HEK293 (cell line): ENCODE measurements at regions not wholly inside any gene's neighbourhood (a gene's known extent, or its start where the extent isn't known, plus 50 kb on each side); places are given as distances from the start of the nearest gene placed in this dataset.

Source experiments
- CTCF ChIA-PET: fragments of 350-600 bp; formaldehyde crosslinking; extraction: SDS; loops from one replicate; lab custom pipeline; 2021; ENCODE audit warnings: antibody characterized with exemption; lab: Yijun Ruan, JAX
- POLR2A ChIA-PET: fragments of 300-600 bp; formaldehyde crosslinking; extraction: SDS; loops from one replicate; lab custom pipeline; 2020; ENCODE audit warnings: antibody characterized with exemption, inconsistent platforms; lab: Yijun Ruan, JAX
- H3K27ac ChIP-seq: fragments of 200-500 bp; sonication (Bioruptor generic); 2 replicates; pipeline ENCODE4 v1.5.1; 2014; ENCODE audit warnings: low read depth, low read length, control low read depth, inconsistent platforms; ENCODE audit errors: extremely low read depth
- H3K36me3 ChIP-seq, 2 experiments: fragments of 200-500 bp in 1 of 2; sonication (Bioruptor generic) in 1 of 2; 1 replicate in 1 of 2; 2 replicates in 1 of 2; pipeline ENCODE4 v1.5.1; 2014 to 2017; ENCODE audit warnings: inconsistent platforms in 2 of 2, low read length in 2 of 2; ENCODE audit not compliant: control insufficient read depth in 2 of 2, insufficient read depth in 1 of 2
- H3K4me1 ChIP-seq: fragments of 200-500 bp; sonication (Bioruptor generic); 2 replicates; pipeline ENCODE4 v1.5.1; 2014; ENCODE audit warnings: mild to moderate bottlenecking, low read length, inconsistent platforms; ENCODE audit not compliant: control insufficient read depth, insufficient read depth
- H3K4me3 ChIP-seq: 2 replicates; pipeline ENCODE4 v1.5.1; 2011; ENCODE audit warnings: low read depth, mild to moderate bottlenecking, control low read depth, low read length, moderate library complexity
- H3K9me3 ChIP-seq: fragments of 200-500 bp; sonication (Bioruptor generic); 2 replicates; pipeline ENCODE4 v1.5.1; 2014; ENCODE audit warnings: low read depth, low read length, inconsistent platforms; ENCODE audit not compliant: control insufficient read depth, insufficient read depth
- ZNF112 ChIP-seq: fragments of 450-650 bp; formaldehyde crosslinking; IDR thresholded peaks from 2 replicates; pipeline ENCODE4 v1.5.0; 2017; ENCODE audit warnings: missing biosample characterization, missing genetic modification characterization
- ZNF114 ChIP-seq: fragments of 450-650 bp; formaldehyde crosslinking; IDR thresholded peaks from 2 replicates; pipeline ENCODE4 v1.5.0; 2017; ENCODE audit warnings: missing biosample characterization, missing genetic modification characterization
- ZNF146 ChIP-seq: fragments of 450-650 bp; formaldehyde crosslinking; IDR thresholded peaks from 2 replicates; pipeline ENCODE4 v1.5.1; 2016; ENCODE audit warnings: missing biosample characterization, missing genetic modification characterization
- ZNF24 ChIP-seq: fragments of 450-650 bp; formaldehyde crosslinking; IDR thresholded peaks from 2 replicates; pipeline ENCODE4 v1.5.1; 2016; ENCODE audit warnings: missing biosample characterization, missing genetic modification characterization
- ZNF48 ChIP-seq: fragments of 450-650 bp; formaldehyde crosslinking; IDR thresholded peaks from 2 replicates; pipeline ENCODE4 v1.5.1; 2016; ENCODE audit warnings: missing biosample characterization, missing genetic modification characterization
- ZNF530 ChIP-seq: fragments of 450-650 bp; formaldehyde crosslinking; IDR thresholded peaks from 2 replicates; pipeline ENCODE4 v1.5.1; 2016; ENCODE audit warnings: low read depth, missing biosample characterization, missing genetic modification characterization
- ZNF555 ChIP-seq: fragments of 450-650 bp; formaldehyde crosslinking; conservative IDR thresholded peaks from 2 replicates; pipeline ENCODE4 v1.5.1; 2017; ENCODE audit warnings: missing biosample characterization, mild to moderate bottlenecking, missing genetic modification characterization, inconsistent platforms
- ZNF571 ChIP-seq: fragments of 450-650 bp; formaldehyde crosslinking; IDR thresholded peaks from 2 replicates; pipeline ENCODE4 v1.5.0; 2017; ENCODE audit warnings: missing biosample characterization, missing genetic modification characterization
- ZNF830 ChIP-seq: fragments of 450-650 bp; IDR thresholded peaks from 2 replicates; pipeline ENCODE4 v1.5.0; 2018; ENCODE audit warnings: missing biosample characterization, missing genetic modification characterization, low read depth, mild to moderate bottlenecking, moderate library complexity
- TF ChIP-seq, protein P1 (sequence below): fragments of 450-650 bp; formaldehyde crosslinking; IDR thresholded peaks from 2 replicates; pipeline ENCODE4 v1.5.1; 2016; ENCODE audit warnings: missing biosample characterization, missing genetic modification characterization
- TF ChIP-seq, protein P2 (sequence below): fragments of 450-650 bp; formaldehyde crosslinking; conservative IDR thresholded peaks from 2 replicates; pipeline ENCODE4 v1.5.1; 2016; ENCODE audit warnings: low read depth, missing biosample characterization, missing genetic modification characterization
- TF ChIP-seq, protein P3 (sequence below): IDR thresholded peaks from 2 replicates; pipeline ENCODE4 v1.6.1; 2011; ENCODE audit warnings: mild to moderate bottlenecking, low read depth, low read length, borderline replicate concordance
- TF ChIP-seq, protein P4 (sequence below): fragments of 450-650 bp; formaldehyde crosslinking; IDR thresholded peaks from 2 replicates; pipeline ENCODE4 v1.5.1; 2016; ENCODE audit warnings: missing biosample characterization, missing genetic modification characterization
- TF ChIP-seq, protein P5 (sequence below): fragments of 450-650 bp; IDR thresholded peaks from 2 replicates; pipeline ENCODE4 v1.5.1; 2018; ENCODE audit warnings: missing biosample characterization, missing genetic modification characterization
- TF ChIP-seq, protein P6 (sequence below): fragments of 450-650 bp; formaldehyde crosslinking; IDR thresholded peaks from 2 replicates; pipeline ENCODE4 v1.5.1; 2017; ENCODE audit warnings: missing biosample characterization, missing genetic modification characterization

DNA sequence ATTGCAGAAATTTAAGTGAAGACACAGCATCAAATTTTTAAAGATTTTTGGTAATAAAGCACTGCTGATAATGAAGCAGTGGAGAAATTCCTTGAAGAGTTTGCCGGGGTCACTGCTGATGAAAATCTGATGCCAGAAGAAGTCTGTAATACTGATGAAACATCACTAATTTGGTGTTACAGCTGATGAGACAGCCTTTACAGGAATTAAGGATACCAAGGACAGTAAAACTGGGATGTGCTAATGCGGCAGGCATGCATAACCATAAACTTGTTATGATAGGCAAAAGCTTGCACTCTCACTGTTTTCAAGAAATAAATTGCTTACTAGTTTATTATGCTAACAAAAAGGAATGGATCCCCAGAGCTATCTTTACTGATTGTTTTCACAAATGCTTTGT lies 52.9 kb upstream of the VEGFC start:
- Histone ChIP-seq H3K27ac (no peak overlapping the region), H3K4me3 (no peak overlapping the region), H3K36me3 (no peaks in the 10 kb centered on the region), H3K9me3 (no peaks in the 10 kb centered on the region), H3K4me1 (no peaks in the 10 kb centered on the region)
- TF ChIP-seq, protein P1, sequence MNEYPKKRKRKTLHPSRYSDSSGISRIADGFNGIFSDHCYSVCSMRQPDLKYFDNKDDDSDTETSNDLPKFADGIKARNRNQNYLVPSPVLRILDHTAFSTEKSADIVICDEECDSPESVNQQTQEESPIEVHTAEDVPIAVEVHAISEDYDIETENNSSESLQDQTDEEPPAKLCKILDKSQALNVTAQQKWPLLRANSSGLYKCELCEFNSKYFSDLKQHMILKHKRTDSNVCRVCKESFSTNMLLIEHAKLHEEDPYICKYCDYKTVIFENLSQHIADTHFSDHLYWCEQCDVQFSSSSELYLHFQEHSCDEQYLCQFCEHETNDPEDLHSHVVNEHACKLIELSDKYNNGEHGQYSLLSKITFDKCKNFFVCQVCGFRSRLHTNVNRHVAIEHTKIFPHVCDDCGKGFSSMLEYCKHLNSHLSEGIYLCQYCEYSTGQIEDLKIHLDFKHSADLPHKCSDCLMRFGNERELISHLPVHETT: no peak
- TF ChIP-seq ZNF24 (tag by site-specific recombination): no peak
- no peak for TF ChIP-seq ZNF114 (tag by site-specific recombination)
- TF ChIP-seq ZNF830: no peak
- TF ChIP-seq ZNF112 (tag by site-specific recombination): no peak
- TF ChIP-seq, protein P2, sequence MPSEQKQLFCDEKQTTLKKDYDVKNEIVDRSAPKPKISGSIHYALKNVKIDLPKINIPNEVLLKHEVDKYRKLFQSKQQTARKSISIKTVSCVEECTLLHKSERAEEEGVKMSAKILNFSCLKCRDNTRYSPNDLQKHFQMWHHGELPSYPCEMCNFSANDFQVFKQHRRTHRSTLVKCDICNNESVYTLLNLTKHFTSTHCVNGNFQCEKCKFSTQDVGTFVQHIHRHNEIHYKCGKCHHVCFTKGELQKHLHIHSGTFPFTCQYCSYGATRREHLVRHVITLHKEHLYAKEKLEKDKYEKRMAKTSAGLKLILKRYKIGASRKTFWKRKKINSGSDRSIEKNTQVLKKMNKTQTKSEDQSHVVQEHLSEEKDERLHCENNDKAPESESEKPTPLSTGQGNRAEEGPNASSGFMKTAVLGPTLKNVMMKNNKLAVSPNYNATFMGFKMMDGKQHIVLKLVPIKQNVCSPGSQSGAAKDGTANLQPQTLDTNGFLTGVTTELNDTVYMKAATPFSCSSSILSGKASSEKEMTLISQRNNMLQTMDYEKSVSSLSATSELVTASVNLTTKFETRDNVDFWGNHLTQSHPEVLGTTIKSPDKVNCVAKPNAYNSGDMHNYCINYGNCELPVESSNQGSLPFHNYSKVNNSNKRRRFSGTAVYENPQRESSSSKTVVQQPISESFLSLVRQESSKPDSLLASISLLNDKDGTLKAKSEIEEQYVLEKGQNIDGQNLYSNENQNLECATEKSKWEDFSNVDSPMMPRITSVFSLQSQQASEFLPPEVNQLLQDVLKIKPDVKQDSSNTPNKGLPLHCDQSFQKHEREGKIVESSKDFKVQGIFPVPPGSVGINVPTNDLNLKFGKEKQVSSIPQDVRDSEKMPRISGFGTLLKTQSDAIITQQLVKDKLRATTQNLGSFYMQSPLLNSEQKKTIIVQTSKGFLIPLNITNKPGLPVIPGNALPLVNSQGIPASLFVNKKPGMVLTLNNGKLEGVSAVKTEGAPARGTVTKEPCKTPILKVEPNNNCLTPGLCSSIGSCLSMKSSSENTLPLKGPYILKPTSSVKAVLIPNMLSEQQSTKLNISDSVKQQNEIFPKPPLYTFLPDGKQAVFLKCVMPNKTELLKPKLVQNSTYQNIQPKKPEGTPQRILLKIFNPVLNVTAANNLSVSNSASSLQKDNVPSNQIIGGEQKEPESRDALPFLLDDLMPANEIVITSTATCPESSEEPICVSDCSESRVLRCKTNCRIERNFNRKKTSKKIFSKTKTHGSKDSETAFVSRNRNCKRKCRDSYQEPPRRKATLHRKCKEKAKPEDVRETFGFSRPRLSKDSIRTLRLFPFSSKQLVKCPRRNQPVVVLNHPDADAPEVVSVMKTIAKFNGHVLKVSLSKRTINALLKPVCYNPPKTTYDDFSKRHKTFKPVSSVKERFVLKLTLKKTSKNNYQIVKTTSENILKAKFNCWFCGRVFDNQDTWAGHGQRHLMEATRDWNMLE (tag by site-specific recombination): no peak
- CTCF ChIA-PET: no interaction called here
- POLR2A ChIA-PET: no interaction called here

DNA sequence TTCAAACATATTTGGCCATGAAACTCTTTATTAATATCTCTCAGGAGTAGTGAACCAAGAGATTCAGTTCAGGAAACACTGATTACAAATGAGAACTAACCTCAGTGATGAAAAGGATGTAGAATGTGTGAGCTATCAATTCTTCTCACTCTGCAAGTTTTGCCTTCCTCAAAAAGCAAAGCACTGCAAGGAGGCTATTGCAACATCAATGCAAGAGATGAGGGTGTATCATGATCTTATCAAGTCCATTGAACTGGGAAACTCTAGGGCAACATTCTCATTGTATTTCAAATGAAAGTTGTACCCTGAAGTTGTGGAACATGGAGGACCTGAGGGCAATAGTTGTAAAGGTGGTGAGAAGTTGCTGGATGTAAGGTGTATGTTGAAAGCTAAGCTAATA lies 56.4 kb upstream of the VEGFC start:
- Histone ChIP-seq H3K4me1 (no peaks in the 10 kb centered on the region), H3K27ac (no peak overlapping the region), H3K36me3 (no peaks in the 10 kb centered on the region), H3K4me3 (no peak overlapping the region), H3K9me3 (no peaks in the 10 kb centered on the region)
- ChIA-PET CTCF (no interaction called here), POLR2A (no interaction called here)
- TF ChIP-seq, protein P3, sequence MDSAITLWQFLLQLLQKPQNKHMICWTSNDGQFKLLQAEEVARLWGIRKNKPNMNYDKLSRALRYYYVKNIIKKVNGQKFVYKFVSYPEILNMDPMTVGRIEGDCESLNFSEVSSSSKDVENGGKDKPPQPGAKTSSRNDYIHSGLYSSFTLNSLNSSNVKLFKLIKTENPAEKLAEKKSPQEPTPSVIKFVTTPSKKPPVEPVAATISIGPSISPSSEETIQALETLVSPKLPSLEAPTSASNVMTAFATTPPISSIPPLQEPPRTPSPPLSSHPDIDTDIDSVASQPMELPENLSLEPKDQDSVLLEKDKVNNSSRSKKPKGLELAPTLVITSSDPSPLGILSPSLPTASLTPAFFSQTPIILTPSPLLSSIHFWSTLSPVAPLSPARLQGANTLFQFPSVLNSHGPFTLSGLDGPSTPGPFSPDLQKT: no peak
- no peak for TF ChIP-seq ZNF530 (tag by site-specific recombination)
- TF ChIP-seq, protein P4, sequence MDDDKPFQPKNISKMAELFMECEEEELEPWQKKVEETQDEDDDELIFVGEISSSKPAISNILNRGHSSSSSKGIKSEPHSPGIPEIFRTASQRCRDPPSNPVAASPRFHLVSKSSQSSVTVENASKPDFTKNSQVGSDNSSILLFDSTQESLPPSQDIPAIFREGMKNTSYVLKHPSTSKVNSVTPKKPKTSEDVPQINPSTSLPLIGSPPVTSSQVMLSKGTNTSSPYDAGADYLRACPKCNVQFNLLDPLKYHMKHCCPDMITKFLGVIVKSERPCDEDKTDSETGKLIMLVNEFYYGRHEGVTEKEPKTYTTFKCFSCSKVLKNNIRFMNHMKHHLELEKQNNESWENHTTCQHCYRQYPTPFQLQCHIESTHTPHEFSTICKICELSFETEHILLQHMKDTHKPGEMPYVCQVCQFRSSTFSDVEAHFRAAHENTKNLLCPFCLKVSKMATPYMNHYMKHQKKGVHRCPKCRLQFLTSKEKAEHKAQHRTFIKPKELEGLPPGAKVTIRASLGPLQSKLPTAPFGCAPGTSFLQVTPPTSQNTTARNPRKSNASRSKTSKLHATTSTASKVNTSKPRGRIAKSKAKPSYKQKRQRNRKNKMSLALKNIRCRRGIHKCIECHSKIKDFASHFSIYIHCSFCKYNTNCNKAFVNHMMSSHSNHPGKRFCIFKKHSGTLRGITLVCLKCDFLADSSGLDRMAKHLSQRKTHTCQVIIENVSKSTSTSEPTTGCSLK: no peak
- TF ChIP-seq, protein P5, sequence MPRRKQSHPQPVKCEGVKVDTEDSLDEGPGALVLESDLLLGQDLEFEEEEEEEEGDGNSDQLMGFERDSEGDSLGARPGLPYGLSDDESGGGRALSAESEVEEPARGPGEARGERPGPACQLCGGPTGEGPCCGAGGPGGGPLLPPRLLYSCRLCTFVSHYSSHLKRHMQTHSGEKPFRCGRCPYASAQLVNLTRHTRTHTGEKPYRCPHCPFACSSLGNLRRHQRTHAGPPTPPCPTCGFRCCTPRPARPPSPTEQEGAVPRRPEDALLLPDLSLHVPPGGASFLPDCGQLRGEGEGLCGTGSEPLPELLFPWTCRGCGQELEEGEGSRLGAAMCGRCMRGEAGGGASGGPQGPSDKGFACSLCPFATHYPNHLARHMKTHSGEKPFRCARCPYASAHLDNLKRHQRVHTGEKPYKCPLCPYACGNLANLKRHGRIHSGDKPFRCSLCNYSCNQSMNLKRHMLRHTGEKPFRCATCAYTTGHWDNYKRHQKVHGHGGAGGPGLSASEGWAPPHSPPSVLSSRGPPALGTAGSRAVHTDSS (tag by site-specific recombination): no peak
- TF ChIP-seq ZNF146 (tag by site-specific recombination): no peak
- TF ChIP-seq, protein P6, sequence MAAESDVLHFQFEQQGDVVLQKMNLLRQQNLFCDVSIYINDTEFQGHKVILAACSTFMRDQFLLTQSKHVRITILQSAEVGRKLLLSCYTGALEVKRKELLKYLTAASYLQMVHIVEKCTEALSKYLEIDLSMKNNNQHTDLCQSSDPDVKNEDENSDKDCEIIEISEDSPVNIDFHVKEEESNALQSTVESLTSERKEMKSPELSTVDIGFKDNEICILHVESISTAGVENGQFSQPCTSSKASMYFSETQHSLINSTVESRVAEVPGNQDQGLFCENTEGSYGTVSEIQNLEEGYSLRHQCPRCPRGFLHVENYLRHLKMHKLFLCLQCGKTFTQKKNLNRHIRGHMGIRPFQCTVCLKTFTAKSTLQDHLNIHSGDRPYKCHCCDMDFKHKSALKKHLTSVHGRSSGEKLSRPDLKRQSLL (tag by site-specific recombination): no peak
- TF ChIP-seq ZNF48 (tag by site-specific recombination): no peak
- TF ChIP-seq ZNF571 (tag by site-specific recombination): no peak
- no peak for TF ChIP-seq ZNF555 (tag by site-specific recombination)
